ENCODE measurements at regions not wholly inside any gene's neighbourhood (a gene's known extent, or its start where the extent isn't known, plus 50 kb on each side); places are given as distances from the start of the nearest gene placed in this dataset.

GRCh38 chr2:2940702-2941101, 436.9 kb downstream of the EIPR1 start:
- RAD21 ChIA-PET (ENCODE audit: unreplicated experiment) = no interaction called here
- SMC1A ChIA-PET (ENCODE audit: uncharacterized antibody, unreplicated experiment) = no interaction called here
- no TSS peak for BruUV-seq (replicated peaks)
- CTCF ChIA-PET = no interaction called here
- no peak for TF ChIP-seq STAT3 (IDR thresholded peaks at IDR 0.05; ENCODE audit: low read depth, low read length)
- no peak for TF ChIP-seq REST (IDR thresholded peaks at IDR 0.05; ENCODE audit: low read depth, low read length)
- TF ChIP-seq NFIC (IDR thresholded peaks at IDR 0.05; ENCODE audit: low read depth, low read length) = no peak
- TF ChIP-seq YBX1 (IDR thresholded peaks at IDR 0.05) = no peak
- no peak for TF ChIP-seq WRNIP1 (IDR thresholded peaks at IDR 0.05; ENCODE audit: borderline replicate concordance, low read depth, low read length)
- TF ChIP-seq RCOR1 (conservative IDR thresholded peaks at IDR 0.05; ENCODE audit: low read depth, low read length) = no peak
- ATAC-seq (no peak), DNase-seq (ENCODE audit: low read depth, low spot score) (no peak), FAIRE-seq (no peak)
- H3K9ac ChIP-seq (ENCODE audit: control insufficient read depth, insufficient read depth, low read length) = no peak overlapping the region
- H3K9me3 ChIP-seq (replicated peaks; ENCODE audit: control insufficient read depth, insufficient read depth, low read length) = peaks cover 2% of the 10 kb centered on the region; the same call in 1 of the 3 replicates
- intact Hi-C loops (cut with micrococcal nuclease; ENCODE audit: unreplicated experiment) (no loop called here), in situ Hi-C loops (cut with MboI) (no loop called here)
- no peaks in the 10 kb centered on the region for H3K27me3 ChIP-seq (replicated peaks in 1 of 2; ENCODE audit: control insufficient read depth in 2 of 2, insufficient read depth in 2 of 2, low read length in 1 of 2)
- 43% methylated on average over 9 of the region's 9 CpGs for WGBS (ENCODE audit: insufficient coverage, insufficient replicate concordance, low lambda C conversion rate, missing lambda C conversion rate)
- no peaks in the 10 kb centered on the region for H3K4me1 ChIP-seq (ENCODE audit: control insufficient read depth, insufficient read depth, low read length)
- no peak overlapping the region for H2AFZ ChIP-seq (ENCODE audit: control insufficient read depth, low read depth, low read length)
- H4K20me1 ChIP-seq (ENCODE audit: control insufficient read depth, insufficient read depth) = no peaks in the 10 kb centered on the region
- no peak overlapping the region for H3K4me2 ChIP-seq (ENCODE audit: control insufficient read depth, insufficient read depth)
- H3K27ac ChIP-seq (ENCODE audit: control insufficient read depth, insufficient read depth) = no peak overlapping the region
- H3K79me2 ChIP-seq (ENCODE audit: control insufficient read depth, insufficient read depth, low read length) = no peaks in the 10 kb centered on the region
- POLR2A ChIA-PET = no interaction called here
- no peaks in the 10 kb centered on the region for H3K36me3 ChIP-seq (ENCODE audit: control insufficient read depth in 2 of 2, insufficient read depth in 2 of 2, low read length in 1 of 2)
- H3K4me3 ChIP-seq = no peak overlapping the region

Measured in GM12878 (cell line).